Fibroblast of lung (primary cell): ENCODE measurements at regions not wholly inside any gene's neighbourhood (a gene's known extent, or its start where the extent isn't known, plus 50 kb on each side); places are given as distances from the start of the nearest gene placed in this dataset.

Experiments used
- CTCF ChIP-seq, 2 donors: IDR thresholded peaks in 1 of 2; conservative IDR thresholded peaks in 1 of 2; 1 replicate in 1 of 2; 2 replicates in 1 of 2; pipeline ENCODE4 v1.5.1; 2011 to 2012; ENCODE audit warnings: low read length in 2 of 2, control low read depth in 1 of 2, inconsistent platforms in 1 of 2, low read depth in 1 of 2, mild to moderate bottlenecking in 1 of 2
- EZH2 ChIP-seq: IDR thresholded peaks from 2 replicates; pipeline ENCODE4 v1.5.1; 2012; ENCODE audit warnings: low read length, control low read depth, mild to moderate bottlenecking; ENCODE audit errors: missing control alignments

- TF ChIP-seq CTCF (conservative IDR thresholded peaks at IDR 0.05 in 1 of 2, IDR thresholded peaks at IDR 0.05 in 1 of 2; ENCODE audit: low read depth in 1 of 2, low read length in 2 of 2) (no peak), EZH2 (no peak)
Measured at GRCh38 chr10:55551603-55552002, 750.6 kb upstream of the PCDH15 start.
